GM12878 (cell line): ENCODE measurements at regions not wholly inside any gene's neighbourhood (a gene's known extent, or its start where the extent isn't known, plus 50 kb on each side); places are given as distances from the start of the nearest gene placed in this dataset.

Source experiments
- ATAC-seq: fragments of 200-7000 bp; cut with Tn5 transposase; 3 replicates; pipeline ENCODE4 v1.9.1; 2020; ENCODE audit warnings: mild to moderate bottlenecking, moderate library complexity
- BruUV-seq: library from RNA; stranded (reverse); fragments of 400-500 nt; replicated peaks from 2 replicates; lab custom pipeline; 2021; lab: Mats Ljungman, UMichigan
- CTCF ChIA-PET: fragments of 300-600 bp; sonication (Branson Sonifier 250); formaldehyde crosslinking; extraction: SDS; loops from one replicate; lab custom pipeline; 2021; ENCODE audit warnings: inconsistent platforms; lab: Yijun Ruan, JAX
- POLR2A ChIA-PET: fragments of 350-600 bp; formaldehyde crosslinking; extraction: SDS; loops from one replicate; lab custom pipeline; 2021; ENCODE audit warnings: inconsistent platforms; lab: Charles Lee
- RAD21 ChIA-PET: fragments of 300-600 bp; sonication (Branson Sonifier 250); formaldehyde crosslinking; loops from one replicate; lab custom pipeline; 2023; ENCODE audit warnings: antibody characterized with exemption; ENCODE audit not compliant: unreplicated experiment; lab: Charles Lee
- SMC1A ChIA-PET: fragments of 300-600 bp; sonication (Branson Sonifier 250); formaldehyde crosslinking; loops from one replicate; lab custom pipeline; 2023; ENCODE audit not compliant: unreplicated experiment, uncharacterized antibody; lab: Charles Lee
- DNase-seq: peaks from one replicate; pipeline ENCODE4 v3.0.0-alpha.2; 2011; ENCODE audit warnings: low read depth, low spot score
- FAIRE-seq: peaks from 3 replicates; lab custom pipeline; 2011; peaks lifted over from hg19 to GRCh38; lab: Jason Lieb, UNC
- H2AFZ ChIP-seq: 2 replicates; pipeline ENCODE4 v1.6.0; 2011; ENCODE audit warnings: low read depth, low read length, control low read depth; ENCODE audit not compliant: control insufficient read depth
- H3K27ac ChIP-seq: 2 replicates; pipeline ENCODE4 v1.5.1; 2011; ENCODE audit warnings: control low read depth; ENCODE audit not compliant: control insufficient read depth, insufficient read depth
- H3K27me3 ChIP-seq, 2 experiments: replicated peaks in 1 of 2; 2 replicates each; pipeline versions ENCODE4 v1.6.0 to v1.6.1; 2011; ENCODE audit warnings: low read length in 1 of 2; ENCODE audit not compliant: control insufficient read depth in 2 of 2, insufficient read depth in 2 of 2
- H3K36me3 ChIP-seq, 2 experiments: 2 replicates each; pipeline ENCODE4 v1.5.1; 2011; ENCODE audit warnings: low read length in 1 of 2; ENCODE audit not compliant: control insufficient read depth in 2 of 2, insufficient read depth in 2 of 2
- H3K4me1 ChIP-seq: 2 replicates; pipeline ENCODE4 v1.6.1; 2011; ENCODE audit warnings: mild to moderate bottlenecking, low read length, moderate library complexity, mixed read lengths; ENCODE audit not compliant: control insufficient read depth, insufficient read depth
- H3K4me2 ChIP-seq: 2 replicates; pipeline ENCODE4 v1.6.0; 2011; ENCODE audit warnings: control low read depth; ENCODE audit not compliant: control insufficient read depth, insufficient read depth
- H3K4me3 ChIP-seq: fragments of 200-600 bp; sonication (generic); 2 replicates; pipeline ENCODE4 v1.5.1; 2016
- H3K79me2 ChIP-seq: 2 replicates; pipeline ENCODE4 v1.6.0; 2011; ENCODE audit warnings: low read length; ENCODE audit not compliant: control insufficient read depth, insufficient read depth
- H3K9ac ChIP-seq: 2 replicates; pipeline ENCODE4 v1.8.0; 2011; ENCODE audit warnings: low read length, control low read depth, mixed read lengths; ENCODE audit not compliant: control insufficient read depth, insufficient read depth
- H3K9me3 ChIP-seq: replicated peaks from 3 replicates; pipeline ENCODE4 v1.5.1; 2011; ENCODE audit warnings: mild to moderate bottlenecking, low read length; ENCODE audit not compliant: control insufficient read depth, insufficient read depth
- H4K20me1 ChIP-seq: 2 replicates; pipeline ENCODE4 v1.6.0; 2011; ENCODE audit not compliant: control insufficient read depth, insufficient read depth
- BACH1 ChIP-seq: fragments of 450-650 bp; IDR thresholded peaks from 2 replicates; pipeline ENCODE4 v1.6.1; 2017; ENCODE audit warnings: mild to moderate bottlenecking, borderline replicate concordance
- CBX5 ChIP-seq: sonication (generic); IDR thresholded peaks from 2 replicates; pipeline ENCODE4 v1.6.1; 2016; ENCODE audit warnings: low read depth, moderate library complexity, mild to moderate bottlenecking, inconsistent platforms
- CEBPZ ChIP-seq: fragments of 150-350 bp; IDR thresholded peaks from 2 replicates; pipeline ENCODE4 v1.6.1; 2016; ENCODE audit warnings: low read depth, low read length
- EED ChIP-seq: sonication (generic); IDR thresholded peaks from 2 replicates; pipeline ENCODE4 v1.6.1; 2016; ENCODE audit warnings: antibody characterized with exemption, low read depth
- FOXM1 ChIP-seq: IDR thresholded peaks from 2 replicates; pipeline ENCODE4 v1.6.1; 2012; ENCODE audit warnings: low read depth, mild to moderate bottlenecking, inconsistent platforms, low read length, moderate library complexity
- NFYA ChIP-seq: IDR thresholded peaks from 2 replicates; pipeline ENCODE4 v1.6.1; 2011; ENCODE audit warnings: low read depth, mild to moderate bottlenecking, low read length, improper control_type of control experiment, borderline replicate concordance
- NRF1 ChIP-seq: conservative IDR thresholded peaks from 2 replicates; pipeline ENCODE4 v1.6.1; 2011; ENCODE audit warnings: mild to moderate bottlenecking, low read depth, low read length, improper control_type of control experiment
- PAX5 ChIP-seq: IDR thresholded peaks from 2 replicates; pipeline ENCODE4 v1.6.1; 2011; ENCODE audit warnings: low read depth, low read length, borderline replicate concordance
- SP1 ChIP-seq: IDR thresholded peaks from one replicate; pipeline ENCODE4 v1.6.1; 2011; ENCODE audit warnings: low read depth, low read length
- SUPT20H ChIP-seq: IDR thresholded peaks from 2 replicates; pipeline ENCODE4 v1.6.1; 2011; ENCODE audit warnings: low read depth, mild to moderate bottlenecking, low read length, moderate library complexity, borderline replicate concordance; ENCODE audit not compliant: control insufficient read depth
- TAF1 ChIP-seq: IDR thresholded peaks from 2 replicates; pipeline ENCODE4 v1.6.1; 2011; ENCODE audit warnings: mild to moderate bottlenecking, low read depth, low read length, borderline replicate concordance
- in situ Hi-C: fragments of 300-500 bp; cut with MboI; formaldehyde crosslinking; loops from 9 replicates; pipeline ENCODE4 v1.14.3; 2018; ENCODE audit warnings: mixed read lengths
- intact Hi-C: fragments of 100-400 bp; cut with micrococcal nuclease; formaldehyde crosslinking; loops from one replicate; pipeline ENCODE4 v1.14.2; 2022; ENCODE audit not compliant: unreplicated experiment

GRCh38 chr2:57733956-57734355, 312.6 kb upstream of the VRK2 start:
- ChIA-PET POLR2A (no interaction called here), SMC1A (interaction anchor here (1.5 kb wide), 2 partner anchors 9 to 14 kb away, joined by 3 read pairs; no protein-coding TSS in a partner anchor), RAD21 (no interaction called here), CTCF (interaction anchor here (1.3 to 2.0 kb wide), 2 partner anchors 13 to 25 kb away, joined by 4 to 11 read pairs; no protein-coding TSS in a partner anchor)
- BruUV-seq = no TSS peak
- in situ Hi-C loops = no loop called here
- intact Hi-C loops = no loop called here
- FAIRE-seq (no peak), ATAC-seq (no peak), DNase-seq (no peak)
- no peaks in the 10 kb centered on the region for H4K20me1 ChIP-seq
- no peak overlapping the region for H3K4me3 ChIP-seq
- no peak overlapping the region for H3K9ac ChIP-seq
- no peak overlapping the region for H2AFZ ChIP-seq
- no peaks in the 10 kb centered on the region for H3K9me3 ChIP-seq
- no peaks in the 10 kb centered on the region for H3K36me3 ChIP-seq
- no peak overlapping the region for H3K27ac ChIP-seq
- no peaks in the 10 kb centered on the region for H3K79me2 ChIP-seq
- TF ChIP-seq NFYA = no peak
- TF ChIP-seq EED = no peak
- no peak for TF ChIP-seq PAX5
- TF ChIP-seq CBX5 = no peak
- no peak for TF ChIP-seq SP1
- TF ChIP-seq SUPT20H = no peak
- TF ChIP-seq NRF1 = no peak
- TF ChIP-seq CEBPZ = no peak
- TF ChIP-seq BACH1 = no peak
- TF ChIP-seq TAF1 = no peak
- no peak for TF ChIP-seq FOXM1
- no peaks in the 10 kb centered on the region for H3K27me3 ChIP-seq
- H3K4me1 ChIP-seq = no peaks in the 10 kb centered on the region
- H3K4me2 ChIP-seq = no peak overlapping the region
